Lung (tissue), 11 donors: ENCODE measurements at regions not wholly inside any gene's neighbourhood (a gene's known extent, or its start where the extent isn't known, plus 50 kb on each side); places are given as distances from the start of the nearest gene placed in this dataset.

Source experiments
- ATAC-seq: fragments of 200-7000 bp; cut with Tn5 transposase; one replicate; pipeline ENCODE4 v1.9.1; 2020; ENCODE audit warnings: moderate number of reproducible peaks; ENCODE audit not compliant: insufficient read depth, low FRiP score
- DNase-seq, 3 donors: peaks; one replicate each; pipeline ENCODE4 v3.0.0-alpha.2; 2013 to 2017
- H3K27ac ChIP-seq, 2 donors: one replicate each; pipeline ENCODE4 v1.5.1; 2013; ENCODE audit warnings: mild to moderate bottlenecking in 2 of 2, moderate library complexity in 2 of 2, control low read depth in 1 of 2, inconsistent platforms in 1 of 2, low read depth in 1 of 2, low read length in 1 of 2
- H3K27me3 ChIP-seq, 3 donors: one replicate each; pipeline ENCODE4 v1.5.1; 2013; ENCODE audit warnings: low read length in 2 of 3; ENCODE audit not compliant: control insufficient read depth in 3 of 3, insufficient read depth in 3 of 3
- H3K36me3 ChIP-seq, 4 donors: one replicate each; pipeline ENCODE4 v1.5.1; 2013; ENCODE audit warnings: low read length in 4 of 4, mild to moderate bottlenecking in 1 of 4, moderate library complexity in 1 of 4; ENCODE audit not compliant: control insufficient read depth in 4 of 4, insufficient read depth in 4 of 4
- H3K4me1 ChIP-seq, 5 donors: one replicate each; pipeline ENCODE4 v1.5.1; 2013; ENCODE audit warnings: low read length in 5 of 5, mild to moderate bottlenecking in 2 of 5, moderate library complexity in 1 of 5; ENCODE audit not compliant: control insufficient read depth in 5 of 5, insufficient read depth in 5 of 5
- H3K4me3 ChIP-seq: one replicate; pipeline ENCODE4 v1.5.1; 2013; ENCODE audit warnings: mild to moderate bottlenecking, control low read depth, moderate library complexity
- H3K9ac ChIP-seq, 2 donors: one replicate each; pipeline ENCODE4 v1.5.1; 2013; ENCODE audit warnings: low read length in 2 of 2, control low read depth in 1 of 2; ENCODE audit not compliant: insufficient read depth in 1 of 2
- H3K9me3 ChIP-seq, 4 donors: one replicate each; pipeline ENCODE4 v1.5.1; 2013; ENCODE audit warnings: low read length in 3 of 4, mild to moderate bottlenecking in 1 of 4, moderate library complexity in 1 of 4; ENCODE audit not compliant: control insufficient read depth in 4 of 4, insufficient read depth in 3 of 4
- CTCF ChIP-seq: IDR thresholded peaks from 2 replicates; pipeline ENCODE4 v1.5.1; 2012; ENCODE audit warnings: mild to moderate bottlenecking; ENCODE audit errors: control extremely low read depth, extremely low read depth
- WGBS, 2 donors: extraction: QIAGEN DNeasy Blood & Tissue Kit; methylation state at CpG; one replicate each; pipeline ENCODE4 v1.1.7; 2013; 5-methylcytosine and 5-hydroxymethylcytosine counted together
- donor health status: control.
- donor health status: control.
- donor health status: Bipolar disorder and iron deficiency.
- donor health status: healthy.
- donor health status: DM: yes; HTN: yes; CAD: no.

DNA sequence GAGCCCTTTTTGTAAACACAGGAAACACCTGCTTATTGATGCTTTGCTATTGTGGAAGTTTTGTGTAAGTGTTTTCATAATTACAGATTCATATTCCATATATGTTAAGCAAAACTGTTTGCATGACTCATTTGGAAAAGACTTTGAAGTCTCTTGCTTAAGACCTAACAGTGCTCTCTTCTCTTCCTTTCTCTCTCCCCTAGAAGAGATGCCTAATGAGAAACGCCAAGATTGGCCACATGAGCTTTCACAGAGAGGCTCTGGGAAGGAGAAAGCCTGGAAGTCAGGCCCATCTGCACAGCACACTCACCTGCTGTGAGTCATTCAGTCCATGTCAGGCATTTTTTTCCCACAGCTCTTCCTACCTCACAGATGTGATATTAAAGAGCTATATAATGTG, 101.6 kb upstream of the PALMD start:
- Histone ChIP-seq H3K36me3 (no peaks in the 10 kb centered on the region), H3K4me1 (peaks cover 0 to 6% (median 5%) of the 10 kb centered on the region in 5 donors), H3K27ac (no peak overlapping the region), H3K9ac (no peak overlapping the region), H3K9me3 (no peaks in the 10 kb centered on the region), H3K27me3 (no peaks in the 10 kb centered on the region), H3K4me3 (no peak overlapping the region)
- TF ChIP-seq CTCF, result no peak
- ATAC-seq (no peak), DNase-seq (no peak)
- 21 to 36% methylated on average over 1 of the region's 1 CpG for WGBS, 2 donors

DNA sequence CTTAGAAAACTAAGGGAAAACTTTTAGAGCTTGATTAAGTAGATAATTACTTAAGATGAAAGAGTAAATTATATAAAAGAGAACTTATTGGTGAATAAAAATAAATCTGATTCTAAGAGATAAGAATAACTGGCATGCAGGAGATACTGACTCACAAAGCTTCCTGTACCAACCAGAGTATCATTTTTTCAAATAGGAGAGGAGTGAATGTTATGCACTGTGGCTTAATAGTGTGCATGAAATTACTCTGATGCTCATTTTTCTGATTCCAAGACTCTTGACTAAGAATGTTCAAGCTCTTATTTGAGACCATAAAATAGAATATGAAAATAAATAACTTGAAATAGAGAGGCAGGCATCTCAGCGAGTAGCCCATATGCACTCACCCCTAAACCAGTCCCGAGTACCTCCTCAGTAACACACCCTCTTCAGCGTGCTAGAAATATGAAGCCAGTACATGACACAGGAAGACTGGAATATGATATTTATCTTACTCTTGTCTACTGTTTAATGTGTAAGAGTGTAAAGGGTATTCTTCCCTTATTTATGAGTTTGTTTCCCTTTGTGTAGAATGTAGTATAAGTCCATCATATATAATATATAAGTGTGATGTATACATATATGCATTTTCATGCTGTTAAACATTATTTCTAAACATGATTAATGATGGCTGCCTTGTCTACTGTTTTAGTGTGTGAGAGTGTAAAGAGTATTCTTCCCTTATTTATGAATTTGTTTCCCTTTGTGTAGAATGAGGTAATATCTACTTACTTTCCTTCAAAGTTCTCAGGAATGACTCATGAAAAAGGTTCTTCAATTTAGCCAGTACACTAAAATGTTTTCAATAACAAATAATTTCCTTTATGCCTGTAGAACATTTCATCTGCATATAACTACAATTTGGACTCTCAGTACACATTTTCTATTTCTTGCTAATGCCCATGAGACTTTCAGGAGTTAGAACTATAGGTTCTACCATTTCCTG, 99.2 kb upstream of the PALMD start:
- Histone ChIP-seq H3K27ac (no peak overlapping the region), H3K27me3 (no peaks in the 10 kb centered on the region), H3K4me3 (no peak overlapping the region), H3K9ac (no peak overlapping the region), H3K9me3 (no peaks in the 10 kb centered on the region), H3K4me1 (peaks cover 0 to 6% (median 5%) of the 10 kb centered on the region in 5 donors), H3K36me3 (no peaks in the 10 kb centered on the region)
- TF ChIP-seq CTCF, result no peak
- WGBS, 2 donors, result 49 to 68% methylated on average over 3 of the region's 3 CpGs
- no peak for ATAC-seq
- no peak for DNase-seq

- ATAC-seq, result no peak
- Histone ChIP-seq H3K9ac (no peak overlapping the region), H3K4me1 (peaks cover 0 to 6% (median 5%) of the 10 kb centered on the region in 5 donors), H3K27ac (peak overlapping the region in 1 of 2 donors; percentile 14), H3K4me3 (no peak overlapping the region), H3K9me3 (no peaks in the 10 kb centered on the region), H3K36me3 (no peaks in the 10 kb centered on the region), H3K27me3 (no peaks in the 10 kb centered on the region)
- TF ChIP-seq CTCF, result no peak
- 39 to 63% methylated on average over 3 of the region's 3 CpGs for WGBS, 2 donors
- peak; percentile 15 to 63 (median 31) for DNase-seq
These were observed 96.8 kb upstream of the PALMD start for GRCh38 chr1:99548943-99549605.
